T-helper 2 cell treated with Interferon-gamma antibody and Interleukin-4, amounts not matched to agents 5 μg/mL and 100 μg/mL, for 36 hours (primary cell): ENCODE measurements at regions not wholly inside any gene's neighbourhood (a gene's known extent, or its start where the extent isn't known, plus 50 kb on each side); places are given as distances from the start of the nearest gene placed in this dataset.

Experiments used
- DNase-seq: peaks from one replicate; pipeline ENCODE4 v3.0.0; 2021; ENCODE audit warnings: low spot score
- H3K27ac Mint-ChIP-seq: one replicate; pipeline ENCODE4 v1.8.0; 2021; ENCODE audit warnings: mild to moderate bottlenecking, mixed read lengths
- H3K27me3 Mint-ChIP-seq: one replicate; pipeline ENCODE4 v1.8.0; 2021; ENCODE audit warnings: low read depth, mixed read lengths
- H3K36me3 Mint-ChIP-seq: one replicate; pipeline ENCODE4 v1.8.0; 2021; ENCODE audit warnings: low read depth, mixed read lengths
- H3K4me1 Mint-ChIP-seq: one replicate; pipeline ENCODE4 v1.8.0; 2021; ENCODE audit warnings: low read depth, mixed read lengths
- H3K4me3 Mint-ChIP-seq: one replicate; pipeline ENCODE4 v1.8.0; 2022; ENCODE audit warnings: mild to moderate bottlenecking, moderate library complexity, mixed read lengths
- H3K9me3 Mint-ChIP-seq: one replicate; pipeline ENCODE4 v1.8.0; 2021; ENCODE audit warnings: mixed read lengths

DNA sequence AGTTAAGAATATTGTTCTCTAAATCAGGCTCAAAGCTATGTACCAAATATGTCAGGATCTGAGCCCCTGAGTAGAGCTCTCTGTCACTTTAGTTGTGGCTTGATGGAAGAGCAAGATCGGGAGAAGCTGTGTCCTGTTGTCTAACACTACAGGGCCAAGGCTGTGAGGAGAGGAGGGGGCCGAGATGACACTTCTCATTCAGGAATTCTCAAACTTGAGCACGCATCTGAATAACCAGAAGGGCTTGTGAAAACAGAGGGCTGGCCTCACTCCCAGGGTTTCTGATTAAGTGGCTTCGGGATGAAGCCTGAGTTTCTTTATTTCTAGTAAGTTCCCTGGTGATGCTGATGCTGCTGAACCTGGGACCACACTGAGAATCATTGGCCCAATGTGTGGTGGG, 209.2 kb upstream of the DAB1 start:
- Mint-ChIP-seq H3K27ac (no peak overlapping the region), H3K27me3 (no peaks in the 10 kb centered on the region), H3K9me3 (no peaks in the 10 kb centered on the region), H3K4me1 (no peaks in the 10 kb centered on the region), H3K36me3 (no peaks in the 10 kb centered on the region), H3K4me3 (no peak overlapping the region)
- no peak for DNase-seq

GRCh38 chr1:57632401-57632800, 208.5 kb upstream of the DAB1 start:
- Mint-ChIP-seq H3K27me3 (no peaks in the 10 kb centered on the region), H3K36me3 (no peaks in the 10 kb centered on the region), H3K4me3 (no peak overlapping the region), H3K4me1 (no peaks in the 10 kb centered on the region), H3K27ac (no peak overlapping the region), H3K9me3 (no peaks in the 10 kb centered on the region)
- DNase-seq: no peak

DNA sequence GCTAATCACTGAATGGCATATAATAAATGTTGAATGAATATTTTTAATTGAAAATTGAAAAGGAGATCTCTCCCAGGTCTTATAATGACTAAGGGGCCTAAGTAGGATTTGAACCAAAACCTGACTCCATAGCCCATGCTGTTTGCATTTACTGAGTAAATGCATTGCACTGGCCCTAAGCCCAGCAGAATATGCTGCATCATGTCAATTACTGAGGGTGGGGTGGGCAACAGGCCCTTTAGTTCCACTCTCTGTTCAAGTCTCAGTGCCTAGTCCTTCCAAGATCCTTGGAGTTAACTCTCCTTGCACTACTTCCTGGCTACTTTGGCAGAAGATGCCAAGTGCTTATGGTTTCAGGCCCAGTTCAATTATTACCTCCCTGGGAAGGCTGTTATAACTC, 203.8 kb upstream of the DAB1 start:
- DNase-seq: no peak
- Mint-ChIP-seq H3K9me3 (no peaks in the 10 kb centered on the region), H3K27ac (no peak overlapping the region), H3K4me3 (no peak overlapping the region), H3K27me3 (no peaks in the 10 kb centered on the region), H3K4me1 (no peaks in the 10 kb centered on the region), H3K36me3 (no peaks in the 10 kb centered on the region)

DNA sequence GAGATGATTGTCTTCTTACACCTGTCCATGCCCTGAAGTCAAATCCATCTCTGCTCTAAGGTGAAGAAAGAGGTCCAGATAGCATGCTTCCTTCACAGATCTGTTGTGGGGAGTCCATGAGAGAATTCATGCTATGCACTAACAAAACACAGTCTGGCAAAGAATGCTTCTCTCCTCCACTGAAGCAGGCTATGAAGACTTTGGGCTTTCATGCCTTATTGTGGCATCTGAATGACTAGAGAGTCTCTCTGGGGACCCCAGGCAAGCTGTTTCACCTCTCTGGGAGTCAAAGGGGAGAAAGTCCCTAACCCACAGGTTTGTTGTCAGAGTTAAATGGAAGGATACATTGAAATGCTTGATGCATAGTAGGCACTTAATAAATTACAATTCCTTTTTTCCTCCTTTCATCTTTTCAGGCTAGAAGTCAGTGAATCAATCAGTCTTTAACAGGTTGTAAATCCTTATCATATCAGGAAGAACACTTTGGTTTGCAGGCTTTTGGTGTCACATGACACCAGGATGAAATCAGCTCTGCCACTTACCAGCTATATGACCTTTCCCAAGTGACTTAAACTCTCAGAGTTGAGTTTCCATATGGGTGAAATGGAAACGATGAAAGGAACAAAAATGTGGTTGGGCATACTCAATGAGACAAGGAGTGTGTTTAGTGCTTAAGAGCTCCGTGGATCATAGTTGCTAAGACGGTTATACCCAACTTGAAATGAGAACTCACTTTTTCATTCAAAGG, 200.1 kb upstream of the DAB1 start:
- H3K36me3 Mint-ChIP-seq: no peaks in the 10 kb centered on the region
- no peak overlapping the region for H3K27ac Mint-ChIP-seq
- H3K9me3 Mint-ChIP-seq: no peaks in the 10 kb centered on the region
- H3K27me3 Mint-ChIP-seq: no peaks in the 10 kb centered on the region
- no peaks in the 10 kb centered on the region for H3K4me1 Mint-ChIP-seq
- DNase-seq: no peak
- no peak overlapping the region for H3K4me3 Mint-ChIP-seq

- Mint-ChIP-seq H3K4me3 (no peak overlapping the region), H3K4me1 (no peaks in the 10 kb centered on the region), H3K9me3 (no peaks in the 10 kb centered on the region), H3K27ac (no peak overlapping the region), H3K27me3 (no peaks in the 10 kb centered on the region), H3K36me3 (no peaks in the 10 kb centered on the region)
- no peak for DNase-seq
These were observed 199.4 kb upstream of the DAB1 start for GRCh38 chr1:57623039-57623790.

GRCh38 chr1:57621776-57622175, 197.9 kb upstream of the DAB1 start:
- Mint-ChIP-seq H3K4me3 (no peak overlapping the region), H3K4me1 (no peaks in the 10 kb centered on the region), H3K27me3 (no peaks in the 10 kb centered on the region), H3K27ac (no peak overlapping the region), H3K36me3 (no peaks in the 10 kb centered on the region), H3K9me3 (no peaks in the 10 kb centered on the region)
- DNase-seq: no peak

DNA sequence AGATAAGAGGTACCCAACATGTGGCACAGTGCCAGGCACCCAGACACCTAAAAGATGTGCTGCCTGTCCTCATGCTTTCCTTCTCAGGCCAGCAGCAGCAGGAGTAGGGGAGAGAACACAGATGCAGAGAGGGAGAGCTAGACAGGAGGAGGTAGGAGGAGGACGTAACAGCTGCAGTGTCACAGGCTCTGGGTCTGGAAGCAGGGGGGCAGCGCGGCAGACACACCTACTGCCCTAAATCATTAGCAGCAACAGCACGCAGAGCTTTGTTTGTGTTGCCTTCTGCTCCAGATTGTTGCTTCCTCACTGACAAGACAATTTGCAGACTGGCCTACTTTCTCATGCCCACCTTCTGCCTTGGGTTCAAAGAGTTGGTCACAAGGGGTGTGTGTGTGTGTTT, 196.7 kb upstream of the DAB1 start:
- H3K36me3 Mint-ChIP-seq: no peaks in the 10 kb centered on the region
- DNase-seq: no peak
- peaks cover 3% of the 10 kb centered on the region for H3K4me1 Mint-ChIP-seq

GRCh38 chr1:57616921-57617320, 193.1 kb upstream of the DAB1 start:
- no peak for DNase-seq
- no peaks in the 10 kb centered on the region for H3K36me3 Mint-ChIP-seq

More for the DNA sequence above, 196.7 kb upstream of the DAB1 start:
- no peak overlapping the region for H3K4me3 Mint-ChIP-seq
- no peaks in the 10 kb centered on the region for H3K9me3 Mint-ChIP-seq
- no peak overlapping the region for H3K27ac Mint-ChIP-seq
- no peaks in the 10 kb centered on the region for H3K27me3 Mint-ChIP-seq

DNA sequence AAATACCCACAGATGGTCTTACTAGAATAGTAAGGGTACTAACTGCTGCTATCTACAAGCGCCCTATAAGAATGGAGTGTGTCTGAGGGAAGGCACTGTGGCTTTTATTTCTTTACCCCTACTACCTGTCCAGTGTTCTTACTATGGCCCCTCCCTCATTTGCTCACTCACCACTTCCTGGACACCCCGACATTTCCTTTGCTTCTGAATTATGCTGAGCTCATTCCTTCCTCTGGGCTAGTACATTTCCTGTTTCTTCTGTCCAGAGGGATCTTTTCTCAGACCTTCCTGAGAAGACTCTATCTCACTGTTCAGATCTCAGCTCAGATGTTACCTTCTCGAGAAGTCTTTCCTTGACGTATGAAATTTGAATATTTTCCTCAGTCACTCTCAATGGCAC, 192.1 kb upstream of the DAB1 start:
- Mint-ChIP-seq H3K4me3 (no peak overlapping the region), H3K27me3 (no peaks in the 10 kb centered on the region), H3K9me3 (no peaks in the 10 kb centered on the region), H3K27ac (no peak overlapping the region), H3K36me3 (no peaks in the 10 kb centered on the region), H3K4me1 (peaks cover 3% of the 10 kb centered on the region)
- DNase-seq: no peak

More at GRCh38 chr1:57616921-57617320, 193.1 kb upstream of the DAB1 start:
- H3K9me3 Mint-ChIP-seq: no peaks in the 10 kb centered on the region
- peaks cover 3% of the 10 kb centered on the region for H3K4me1 Mint-ChIP-seq
- H3K27ac Mint-ChIP-seq: no peak overlapping the region
- H3K4me3 Mint-ChIP-seq: no peak overlapping the region
- H3K27me3 Mint-ChIP-seq: no peaks in the 10 kb centered on the region

DNA sequence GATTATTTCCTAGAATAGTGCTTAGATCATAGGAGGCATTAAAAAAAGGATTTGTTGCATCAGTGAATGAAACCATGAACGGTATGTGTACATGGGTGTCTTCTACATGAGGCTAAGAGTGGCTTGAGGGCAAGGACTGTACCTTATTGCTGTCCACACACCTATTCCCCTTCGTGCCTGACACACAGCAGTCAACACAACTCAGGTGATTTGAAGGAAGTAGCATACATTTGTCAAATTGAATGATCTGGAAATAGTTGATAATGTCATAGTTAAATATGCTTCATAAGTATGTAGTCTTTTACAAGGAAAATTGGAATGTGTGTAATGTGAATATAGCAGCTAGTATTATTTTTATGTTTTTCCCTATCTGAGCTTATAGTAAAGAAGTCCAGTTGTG, 189.0 kb upstream of the DAB1 start:
- Mint-ChIP-seq H3K27me3 (no peaks in the 10 kb centered on the region), H3K36me3 (no peaks in the 10 kb centered on the region), H3K4me1 (peaks cover 3% of the 10 kb centered on the region), H3K9me3 (no peaks in the 10 kb centered on the region), H3K4me3 (no peak overlapping the region), H3K27ac (no peak overlapping the region)
- no peak for DNase-seq

GRCh38 chr1:57605933-57606332, 182.1 kb upstream of the DAB1 start:
- Mint-ChIP-seq H3K9me3 (no peaks in the 10 kb centered on the region), H3K27ac (no peak overlapping the region), H3K36me3 (no peaks in the 10 kb centered on the region)

GRCh38 chr1:57603696-57604095, 179.8 kb upstream of the DAB1 start:
- H3K36me3 Mint-ChIP-seq: no peaks in the 10 kb centered on the region
- DNase-seq: no peak
- H3K4me1 Mint-ChIP-seq: no peaks in the 10 kb centered on the region
- H3K27ac Mint-ChIP-seq: no peak overlapping the region
- H3K9me3 Mint-ChIP-seq: no peaks in the 10 kb centered on the region
- no peaks in the 10 kb centered on the region for H3K27me3 Mint-ChIP-seq
- H3K4me3 Mint-ChIP-seq: no peak overlapping the region

More at GRCh38 chr1:57605933-57606332, 182.1 kb upstream of the DAB1 start:
- DNase-seq: no peak
- Mint-ChIP-seq H3K4me1 (no peaks in the 10 kb centered on the region), H3K27me3 (no peaks in the 10 kb centered on the region), H3K4me3 (no peak overlapping the region)

GRCh38 chr1:57600424-57600823, 176.6 kb upstream of the DAB1 start:
- Mint-ChIP-seq H3K4me3 (no peak overlapping the region), H3K27ac (no peak overlapping the region), H3K36me3 (no peaks in the 10 kb centered on the region)

GRCh38 chr1:57599236-57599994, 175.6 kb upstream of the DAB1 start:
- Mint-ChIP-seq H3K36me3 (no peaks in the 10 kb centered on the region), H3K4me3 (no peak overlapping the region), H3K4me1 (no peaks in the 10 kb centered on the region), H3K27ac (no peak overlapping the region), H3K27me3 (no peaks in the 10 kb centered on the region), H3K9me3 (no peaks in the 10 kb centered on the region)
- DNase-seq: no peak

More at GRCh38 chr1:57600424-57600823, 176.6 kb upstream of the DAB1 start:
- H3K27me3 Mint-ChIP-seq: no peaks in the 10 kb centered on the region
- DNase-seq: no peak
- H3K9me3 Mint-ChIP-seq: no peaks in the 10 kb centered on the region
- no peaks in the 10 kb centered on the region for H3K4me1 Mint-ChIP-seq
